ENCODE measurements at regions not wholly inside any gene's neighbourhood (a gene's known extent, or its start where the extent isn't known, plus 50 kb on each side); places are given as distances from the start of the nearest gene placed in this dataset.

DNA sequence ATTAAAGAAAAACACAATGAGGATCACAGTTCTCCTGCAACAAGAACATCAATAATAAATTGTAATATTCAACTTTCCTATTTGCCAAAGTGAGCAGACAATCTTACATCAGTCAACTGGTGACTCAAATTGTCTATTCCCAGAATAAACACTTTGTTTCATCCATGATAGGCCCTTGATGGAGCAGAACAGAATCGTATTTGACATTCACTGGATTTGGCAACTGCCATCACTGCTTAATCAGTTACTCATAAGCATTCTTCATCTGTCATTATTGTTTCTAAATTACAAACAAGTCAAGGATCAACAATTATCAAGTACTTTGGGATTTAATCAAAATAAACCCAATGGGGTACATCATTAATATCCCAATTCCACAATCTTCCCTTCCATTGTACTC, 398.4 kb downstream of the GABRG2 start:
- no peak overlapping the region for H3K4me3 ChIP-seq (ENCODE audit: low read depth in 2 of 2, low read length in 2 of 2)
- no peaks in the 10 kb centered on the region for H3K9me3 ChIP-seq (ENCODE audit: control insufficient read depth, insufficient read depth, low read depth, low read length)
- no peaks in the 10 kb centered on the region for H3K4me1 ChIP-seq (ENCODE audit: control insufficient read depth, insufficient read depth, low read length)
- TF ChIP-seq, protein P1, sequence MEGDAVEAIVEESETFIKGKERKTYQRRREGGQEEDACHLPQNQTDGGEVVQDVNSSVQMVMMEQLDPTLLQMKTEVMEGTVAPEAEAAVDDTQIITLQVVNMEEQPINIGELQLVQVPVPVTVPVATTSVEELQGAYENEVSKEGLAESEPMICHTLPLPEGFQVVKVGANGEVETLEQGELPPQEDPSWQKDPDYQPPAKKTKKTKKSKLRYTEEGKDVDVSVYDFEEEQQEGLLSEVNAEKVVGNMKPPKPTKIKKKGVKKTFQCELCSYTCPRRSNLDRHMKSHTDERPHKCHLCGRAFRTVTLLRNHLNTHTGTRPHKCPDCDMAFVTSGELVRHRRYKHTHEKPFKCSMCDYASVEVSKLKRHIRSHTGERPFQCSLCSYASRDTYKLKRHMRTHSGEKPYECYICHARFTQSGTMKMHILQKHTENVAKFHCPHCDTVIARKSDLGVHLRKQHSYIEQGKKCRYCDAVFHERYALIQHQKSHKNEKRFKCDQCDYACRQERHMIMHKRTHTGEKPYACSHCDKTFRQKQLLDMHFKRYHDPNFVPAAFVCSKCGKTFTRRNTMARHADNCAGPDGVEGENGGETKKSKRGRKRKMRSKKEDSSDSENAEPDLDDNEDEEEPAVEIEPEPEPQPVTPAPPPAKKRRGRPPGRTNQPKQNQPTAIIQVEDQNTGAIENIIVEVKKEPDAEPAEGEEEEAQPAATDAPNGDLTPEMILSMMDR (IDR thresholded peaks at IDR 0.05), result no peak
- TF ChIP-seq TCF7L2 (IDR thresholded peaks at IDR 0.05; ENCODE audit: low read depth, low read length) (no peak), POLR2AphosphoS5 (IDR thresholded peaks at IDR 0.05; ENCODE audit: low read depth, low read length) (no peak), SIN3A (IDR thresholded peaks at IDR 0.05; ENCODE audit: borderline replicate concordance, insufficient read depth, low read depth, low read length) (no peak)
- TF ChIP-seq, protein P2, sequence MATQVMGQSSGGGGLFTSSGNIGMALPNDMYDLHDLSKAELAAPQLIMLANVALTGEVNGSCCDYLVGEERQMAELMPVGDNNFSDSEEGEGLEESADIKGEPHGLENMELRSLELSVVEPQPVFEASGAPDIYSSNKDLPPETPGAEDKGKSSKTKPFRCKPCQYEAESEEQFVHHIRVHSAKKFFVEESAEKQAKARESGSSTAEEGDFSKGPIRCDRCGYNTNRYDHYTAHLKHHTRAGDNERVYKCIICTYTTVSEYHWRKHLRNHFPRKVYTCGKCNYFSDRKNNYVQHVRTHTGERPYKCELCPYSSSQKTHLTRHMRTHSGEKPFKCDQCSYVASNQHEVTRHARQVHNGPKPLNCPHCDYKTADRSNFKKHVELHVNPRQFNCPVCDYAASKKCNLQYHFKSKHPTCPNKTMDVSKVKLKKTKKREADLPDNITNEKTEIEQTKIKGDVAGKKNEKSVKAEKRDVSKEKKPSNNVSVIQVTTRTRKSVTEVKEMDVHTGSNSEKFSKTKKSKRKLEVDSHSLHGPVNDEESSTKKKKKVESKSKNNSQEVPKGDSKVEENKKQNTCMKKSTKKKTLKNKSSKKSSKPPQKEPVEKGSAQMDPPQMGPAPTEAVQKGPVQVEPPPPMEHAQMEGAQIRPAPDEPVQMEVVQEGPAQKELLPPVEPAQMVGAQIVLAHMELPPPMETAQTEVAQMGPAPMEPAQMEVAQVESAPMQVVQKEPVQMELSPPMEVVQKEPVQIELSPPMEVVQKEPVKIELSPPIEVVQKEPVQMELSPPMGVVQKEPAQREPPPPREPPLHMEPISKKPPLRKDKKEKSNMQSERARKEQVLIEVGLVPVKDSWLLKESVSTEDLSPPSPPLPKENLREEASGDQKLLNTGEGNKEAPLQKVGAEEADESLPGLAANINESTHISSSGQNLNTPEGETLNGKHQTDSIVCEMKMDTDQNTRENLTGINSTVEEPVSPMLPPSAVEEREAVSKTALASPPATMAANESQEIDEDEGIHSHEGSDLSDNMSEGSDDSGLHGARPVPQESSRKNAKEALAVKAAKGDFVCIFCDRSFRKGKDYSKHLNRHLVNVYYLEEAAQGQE (IDR thresholded peaks at IDR 0.05; ENCODE audit: insufficient read depth in 1 of 2, low read depth in 2 of 2, low read length in 1 of 2), result no peak
- BruUV-seq (replicated peaks), result no TSS peak
- POLR2A ChIA-PET, result no interaction called here
- no peak overlapping the region for H3K27ac ChIP-seq (ENCODE audit: low read length)
- in situ Hi-C loops (cut with HindIII; ENCODE audit: low pct_unique_long_range_greater_than_20kb, low sequenced_read_pairs) (no loop called here), intact Hi-C loops (cut with micrococcal nuclease; ENCODE audit: unreplicated experiment) (no loop called here)
- H3K27me3 ChIP-seq (ENCODE audit: control insufficient read depth, insufficient read depth, low read length), result no peaks in the 10 kb centered on the region
- CTCF ChIA-PET, result no interaction called here
- no peaks in the 10 kb centered on the region for H3K36me3 ChIP-seq (ENCODE audit: control insufficient read depth, insufficient read depth, low read length)
- DNase-seq (ENCODE audit: low read depth, low spot score), result no peak
- ATAC-seq, result no peak

DNA sequence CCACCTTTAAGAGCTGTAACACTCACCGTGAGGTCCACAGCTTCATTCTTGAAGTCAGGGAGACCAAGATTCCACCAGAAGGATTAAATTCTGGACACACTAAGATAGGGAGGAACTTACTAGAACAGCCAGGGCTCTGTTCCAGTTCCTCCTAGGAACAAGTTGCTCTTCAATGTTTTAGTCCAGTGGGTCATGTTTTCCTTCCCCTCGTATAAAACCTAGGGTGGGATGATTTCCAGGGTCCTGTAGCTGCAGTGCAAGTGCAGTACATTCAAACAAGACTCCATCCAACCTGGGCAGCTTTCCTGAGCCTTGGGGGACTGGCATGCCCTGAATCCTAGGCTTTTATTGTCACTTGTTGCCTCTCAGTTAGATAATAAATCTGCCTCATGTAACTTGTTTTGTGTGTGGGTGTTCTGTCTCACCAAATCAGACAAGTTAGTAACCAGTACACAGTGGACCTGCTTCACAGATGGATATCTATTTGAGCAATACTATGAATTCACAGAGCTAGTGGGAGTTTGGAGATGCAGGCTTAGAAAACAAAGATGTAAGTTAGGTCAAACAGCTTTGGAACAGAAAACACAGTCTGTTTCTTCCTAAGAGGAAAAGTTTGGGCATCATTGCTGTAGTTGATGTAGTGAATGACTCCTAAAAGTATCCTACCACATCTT, 405.6 kb downstream of the GABRG2 start:
- Histone ChIP-seq H3K27me3 (ENCODE audit: control insufficient read depth, insufficient read depth, low read length) (no peaks in the 10 kb centered on the region), H3K9me3 (ENCODE audit: control insufficient read depth, insufficient read depth, low read depth, low read length) (no peaks in the 10 kb centered on the region), H3K27ac (ENCODE audit: low read length) (no peak overlapping the region), H3K4me1 (ENCODE audit: control insufficient read depth, insufficient read depth, low read length) (no peaks in the 10 kb centered on the region), H3K36me3 (ENCODE audit: control insufficient read depth, insufficient read depth, low read length) (no peaks in the 10 kb centered on the region), H3K4me3 (ENCODE audit: low read depth in 2 of 2, low read length in 2 of 2) (no peak overlapping the region)
- in situ Hi-C loops (cut with HindIII; ENCODE audit: low pct_unique_long_range_greater_than_20kb, low sequenced_read_pairs) (no loop called here), intact Hi-C loops (cut with micrococcal nuclease; ENCODE audit: unreplicated experiment) (no loop called here)
- ChIA-PET CTCF (no interaction called here), POLR2A (no interaction called here)
- no peak for ATAC-seq
- TF ChIP-seq, protein P2 (IDR thresholded peaks at IDR 0.05; ENCODE audit: insufficient read depth in 1 of 2, low read depth in 2 of 2, low read length in 1 of 2), result no peak
- TF ChIP-seq TCF7L2 (IDR thresholded peaks at IDR 0.05; ENCODE audit: low read depth, low read length) (no peak), POLR2AphosphoS5 (IDR thresholded peaks at IDR 0.05; ENCODE audit: low read depth, low read length) (no peak), SIN3A (IDR thresholded peaks at IDR 0.05; ENCODE audit: borderline replicate concordance, insufficient read depth, low read depth, low read length) (no peak)
- TF ChIP-seq, protein P1 (IDR thresholded peaks at IDR 0.05), result no peak
- no TSS peak for BruUV-seq (replicated peaks)
- DNase-seq (ENCODE audit: low read depth, low spot score), result no peak

All from Panc1 (cell line).